ENCODE measurements at regions not wholly inside any gene's neighbourhood (a gene's known extent, or its start where the extent isn't known, plus 50 kb on each side); places are given as distances from the start of the nearest gene placed in this dataset.
A peak's percentile ranks its signal among the peaks of the same experiment; 100 is the strongest.

GRCh38 chr5:124403281-124403680, 343.2 kb downstream of the ZNF608 start:
- TF ChIP-seq CTCF (IDR thresholded peaks at IDR 0.05) = no peak
- DNase-seq = peak; percentile 25 to 61 (median 57)
- Histone ChIP-seq H3K9me3 (no peaks in the 10 kb centered on the region), H3K4me1 (ENCODE audit: low read depth) (no peaks in the 10 kb centered on the region), H3K36me3 (ENCODE audit: low read depth) (no peaks in the 10 kb centered on the region), H3K4me3 (no peak overlapping the region)
- intact Hi-C loops (cut with DNase I, micrococcal nuclease) = no loop called here
- ATAC-seq = peak; percentile 86

- peak in 1 of 3 donors; percentile 11 for DNase-seq
- no peak for TF ChIP-seq CTCF (IDR thresholded peaks at IDR 0.05)
These were observed 344.3 kb downstream of the ZNF608 start for GRCh38 chr5:124402144-124402581.

GRCh38 chr5:124401476-124402143, 344.8 kb downstream of the ZNF608 start:
- H3K4me3 ChIP-seq = no peak overlapping the region
- no peaks in the 10 kb centered on the region for H3K4me1 ChIP-seq (ENCODE audit: low read depth)
- no peak for TF ChIP-seq CTCF (IDR thresholded peaks at IDR 0.05)
- DNase-seq (no peak), ATAC-seq (peak; percentile 73)
- no peaks in the 10 kb centered on the region for H3K9me3 ChIP-seq
- no peaks in the 10 kb centered on the region for H3K36me3 ChIP-seq (ENCODE audit: low read depth)
- intact Hi-C loops (cut with DNase I, micrococcal nuclease) = no loop called here

More at GRCh38 chr5:124402144-124402581, 344.3 kb downstream of the ZNF608 start:
- intact Hi-C loops (cut with DNase I, micrococcal nuclease) = no loop called here
- H3K36me3 ChIP-seq (ENCODE audit: low read depth) = no peaks in the 10 kb centered on the region
- ATAC-seq = peak; percentile 48
- H3K4me3 ChIP-seq = no peak overlapping the region
- H3K4me1 ChIP-seq (ENCODE audit: low read depth) = no peaks in the 10 kb centered on the region
- H3K9me3 ChIP-seq = no peaks in the 10 kb centered on the region

GRCh38 chr5:124399426-124399961, 346.9 kb downstream of the ZNF608 start:
- Histone ChIP-seq H3K9me3 (no peaks in the 10 kb centered on the region), H3K4me3 (no peak overlapping the region), H3K36me3 (ENCODE audit: low read depth) (no peaks in the 10 kb centered on the region), H3K4me1 (ENCODE audit: low read depth) (no peaks in the 10 kb centered on the region)
- ATAC-seq (no peak), DNase-seq (no peak)
- intact Hi-C loops (cut with DNase I, micrococcal nuclease) = no loop called here
- TF ChIP-seq CTCF (IDR thresholded peaks at IDR 0.05) = no peak

GRCh38 chr5:124398460-124398859, 348.0 kb downstream of the ZNF608 start:
- intact Hi-C loops (cut with DNase I, micrococcal nuclease) = no loop called here
- TF ChIP-seq CTCF (IDR thresholded peaks at IDR 0.05) = no peak
- Histone ChIP-seq H3K9me3 (no peaks in the 10 kb centered on the region), H3K4me3 (no peak overlapping the region), H3K36me3 (ENCODE audit: low read depth) (no peaks in the 10 kb centered on the region), H3K4me1 (ENCODE audit: low read depth) (no peaks in the 10 kb centered on the region)
- ATAC-seq (no peak), DNase-seq (no peak)

All from mucosa of descending colon (tissue), 3 donors.